ENCODE measurements at regions not wholly inside any gene's neighbourhood (a gene's known extent, or its start where the extent isn't known, plus 50 kb on each side); places are given as distances from the start of the nearest gene placed in this dataset.

DNA sequence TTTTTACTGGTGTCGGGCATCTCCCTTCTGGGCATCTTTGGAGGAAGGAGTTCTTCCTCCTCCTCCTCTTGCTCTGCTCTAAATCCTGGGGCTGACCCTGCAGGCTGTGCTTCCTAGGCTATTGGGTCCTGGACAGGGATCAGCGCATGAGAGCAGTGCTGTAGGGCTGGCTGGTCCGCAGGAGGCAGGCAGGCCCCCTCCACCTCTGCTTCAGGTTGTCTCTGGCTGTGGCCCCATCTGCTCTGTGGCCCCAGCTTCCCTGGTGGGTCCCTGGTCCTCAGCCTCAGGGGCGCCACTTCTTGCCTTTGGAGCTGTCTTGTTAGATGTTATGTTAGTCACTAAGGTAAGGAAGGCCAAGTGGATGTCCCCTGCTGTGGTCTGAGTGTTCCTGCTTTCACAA, 237.3 kb upstream of the PITRM1 start:
- DNase-seq (ENCODE audit: low spot score): no peak

DNA sequence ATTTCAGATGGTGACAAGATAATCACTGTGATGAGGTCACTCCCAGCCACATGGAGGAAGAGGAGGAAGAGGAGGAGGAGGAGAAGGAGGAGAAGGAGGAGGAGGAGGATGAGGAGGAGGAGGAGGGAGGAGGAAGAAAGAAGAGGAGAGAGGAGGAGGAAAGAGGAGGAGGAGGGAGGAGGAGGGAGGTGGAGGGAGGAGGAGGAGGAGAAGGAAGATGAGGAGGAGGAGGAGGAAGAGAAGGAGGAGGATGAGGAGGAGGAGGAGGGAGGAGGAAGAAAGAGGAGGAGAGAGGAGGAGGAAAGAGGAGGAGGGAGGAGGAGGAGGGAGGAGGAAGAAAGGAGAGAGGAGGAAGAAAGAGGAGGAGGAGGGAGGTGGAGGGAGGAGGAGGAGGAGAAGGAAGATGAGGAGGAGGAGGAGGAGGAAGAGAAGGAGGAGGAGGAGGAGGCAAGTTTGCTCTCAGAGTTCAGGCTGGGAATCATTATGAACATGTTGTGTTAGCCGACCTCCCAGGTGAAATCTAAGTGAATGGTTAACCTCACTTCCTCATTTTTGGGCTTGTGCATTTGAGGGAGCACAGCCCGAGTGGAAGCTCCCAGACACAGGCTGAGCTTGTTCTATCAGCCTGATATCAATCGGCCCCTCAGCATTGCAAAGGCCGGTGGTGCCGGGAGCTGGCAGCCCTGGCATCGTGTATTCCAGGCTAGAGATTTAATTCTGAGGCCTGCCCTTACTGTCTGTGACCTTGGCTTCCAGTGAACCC, 236.2 kb upstream of the PITRM1 start:
- DNase-seq (ENCODE audit: low spot score): no peak

DNA sequence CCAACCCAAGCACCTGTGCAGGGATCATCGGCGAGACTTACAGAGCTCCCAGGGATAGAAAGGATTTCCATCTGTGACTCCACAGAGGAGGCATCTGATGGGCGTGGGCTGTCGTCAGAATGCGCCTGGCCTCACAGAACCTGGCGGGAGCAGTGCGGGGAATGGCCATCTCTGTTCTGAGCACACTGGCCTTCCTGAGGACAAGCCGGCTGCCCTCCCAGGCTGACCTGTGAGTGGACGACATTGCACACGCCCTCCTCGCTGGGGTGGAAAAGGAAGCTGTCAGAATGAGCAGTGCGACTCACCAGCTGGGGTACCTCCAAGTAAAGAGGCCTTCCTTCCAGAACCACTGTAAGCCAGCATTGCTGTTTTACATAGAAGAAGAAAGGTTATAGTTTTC, 234.6 kb upstream of the PITRM1 start:
- no peak for DNase-seq (ENCODE audit: low spot score)

DNA sequence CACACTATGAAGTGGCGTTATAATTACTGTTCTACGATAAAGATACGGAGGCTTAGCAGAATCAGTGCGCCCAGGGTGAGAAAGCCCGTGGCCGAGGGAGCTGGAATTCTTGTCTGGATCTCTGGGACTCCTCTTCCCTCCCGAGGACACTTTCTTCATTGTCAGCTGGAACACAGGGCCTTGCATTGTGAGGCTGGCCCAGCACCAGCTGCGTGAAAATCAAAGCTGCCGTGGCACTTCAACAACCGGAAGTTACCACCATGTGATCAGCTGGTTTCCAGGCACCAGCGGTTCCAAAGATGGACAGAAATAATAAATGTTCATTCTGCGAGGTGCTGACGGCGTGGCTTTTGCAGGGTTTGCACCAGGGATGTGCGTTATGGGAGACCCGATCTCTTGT, 234.0 kb upstream of the PITRM1 start:
- no peak for DNase-seq (ENCODE audit: low spot score)

DNA sequence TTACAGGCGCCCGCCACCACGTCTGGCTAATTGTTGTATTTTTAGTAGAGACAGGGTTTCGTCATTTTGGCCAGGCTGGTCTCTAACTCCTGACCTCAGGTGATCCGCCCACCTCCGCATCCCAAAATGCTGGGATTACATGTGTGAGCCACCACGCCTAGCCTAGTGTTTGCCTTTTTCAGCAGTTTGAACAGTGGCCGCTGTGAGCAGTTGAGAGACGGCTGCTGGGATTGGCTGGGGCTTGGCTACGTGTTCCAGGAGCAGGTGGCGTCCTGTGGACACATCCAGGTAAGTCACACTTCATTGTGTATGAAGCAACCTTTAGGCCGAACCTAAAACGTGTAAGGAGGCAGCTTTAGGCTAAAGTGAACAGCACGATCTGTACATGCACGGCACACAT, 231.8 kb upstream of the PITRM1 start:
- no peak for DNase-seq (ENCODE audit: low spot score)

DNA sequence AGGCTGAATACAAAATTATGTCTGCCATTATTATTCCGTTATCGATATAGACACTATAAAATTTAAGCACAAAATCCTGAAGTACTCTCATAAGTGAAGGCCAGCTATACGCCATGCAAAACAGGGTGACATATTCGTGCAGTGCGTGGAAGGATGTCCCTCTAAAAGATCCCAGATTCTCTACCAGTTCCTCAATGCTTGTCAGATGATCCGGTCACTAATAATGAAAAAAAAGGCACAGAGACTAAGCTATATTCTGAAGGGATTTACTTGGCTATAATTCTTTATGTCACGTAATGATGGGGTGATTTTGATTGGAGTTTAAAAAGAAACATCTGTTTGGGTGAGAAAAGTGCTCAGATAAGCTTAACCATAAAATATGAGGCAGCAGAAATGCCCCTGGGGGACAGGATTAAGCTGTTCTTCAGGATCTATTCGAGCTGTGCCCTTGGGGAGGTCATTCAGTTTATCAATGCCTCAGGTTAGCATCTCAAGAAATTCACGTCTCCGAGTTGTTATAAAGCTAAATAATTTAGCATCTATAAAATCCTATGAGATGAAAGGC, 229.7 kb upstream of the PITRM1 start:
- DNase-seq (ENCODE audit: low spot score): no peak

DNA sequence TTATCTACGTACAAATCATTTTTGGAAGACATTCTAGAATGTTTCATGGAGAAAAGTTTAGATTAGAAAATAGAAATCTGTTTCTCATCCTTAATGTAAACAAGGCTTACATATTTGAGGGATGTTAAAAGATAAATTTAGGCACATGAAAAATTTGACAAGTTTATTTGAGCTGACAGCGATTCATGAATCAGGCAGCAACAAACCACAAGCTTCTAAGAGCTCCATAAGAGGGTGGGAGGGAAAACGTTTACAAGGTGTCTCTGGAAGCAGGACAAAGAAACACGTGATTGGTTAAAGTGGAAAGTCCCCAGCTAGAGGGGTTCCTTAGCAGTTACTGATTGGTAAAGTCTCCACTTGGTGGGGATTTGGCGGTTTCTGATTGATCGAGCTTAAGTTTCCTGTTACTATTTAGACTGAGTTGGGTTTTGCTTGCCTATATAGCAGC, 228.9 kb upstream of the PITRM1 start:
- DNase-seq (ENCODE audit: low spot score): peak; percentile 46

DNA sequence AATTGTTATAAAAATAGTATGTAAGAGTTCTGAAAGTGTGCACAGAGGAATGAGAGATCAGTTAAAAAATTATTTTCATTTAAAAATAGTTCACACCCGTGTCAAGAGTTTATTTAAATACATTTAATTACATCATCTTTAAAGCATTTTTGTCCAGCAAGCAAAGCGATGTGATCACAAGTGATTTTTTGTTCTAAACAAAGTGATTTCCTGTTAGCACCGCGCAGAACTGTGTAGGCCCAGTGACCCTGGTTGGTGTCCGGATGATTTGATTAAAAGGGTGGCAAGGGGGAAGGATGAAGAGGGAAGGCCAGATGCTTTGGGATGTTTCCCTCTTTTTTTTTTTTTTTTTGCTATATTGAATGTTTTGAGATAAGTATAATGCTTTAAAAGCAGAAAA, 227.8 kb upstream of the PITRM1 start:
- DNase-seq (ENCODE audit: low spot score): peak; percentile 51

DNA sequence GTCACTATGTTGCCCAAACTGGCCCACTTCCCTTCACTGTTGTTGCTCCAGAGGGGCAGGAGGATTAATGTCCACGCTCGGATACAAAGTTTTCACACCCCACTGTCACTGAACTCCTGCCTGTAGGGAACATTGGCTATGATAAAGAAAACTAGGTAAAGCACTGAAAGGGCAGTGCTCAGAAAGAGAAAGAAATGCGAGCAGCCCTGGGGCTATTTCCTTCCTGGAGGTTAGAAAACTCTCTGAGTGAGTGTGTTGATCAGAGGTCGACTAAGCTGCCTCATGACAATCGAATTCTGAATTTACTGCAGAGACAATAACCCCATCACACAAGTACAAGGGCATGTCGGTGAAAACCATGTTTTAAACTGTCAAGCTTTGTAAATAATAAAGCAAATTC, 227.2 kb upstream of the PITRM1 start:
- no peak for DNase-seq (ENCODE audit: low spot score)

DNA sequence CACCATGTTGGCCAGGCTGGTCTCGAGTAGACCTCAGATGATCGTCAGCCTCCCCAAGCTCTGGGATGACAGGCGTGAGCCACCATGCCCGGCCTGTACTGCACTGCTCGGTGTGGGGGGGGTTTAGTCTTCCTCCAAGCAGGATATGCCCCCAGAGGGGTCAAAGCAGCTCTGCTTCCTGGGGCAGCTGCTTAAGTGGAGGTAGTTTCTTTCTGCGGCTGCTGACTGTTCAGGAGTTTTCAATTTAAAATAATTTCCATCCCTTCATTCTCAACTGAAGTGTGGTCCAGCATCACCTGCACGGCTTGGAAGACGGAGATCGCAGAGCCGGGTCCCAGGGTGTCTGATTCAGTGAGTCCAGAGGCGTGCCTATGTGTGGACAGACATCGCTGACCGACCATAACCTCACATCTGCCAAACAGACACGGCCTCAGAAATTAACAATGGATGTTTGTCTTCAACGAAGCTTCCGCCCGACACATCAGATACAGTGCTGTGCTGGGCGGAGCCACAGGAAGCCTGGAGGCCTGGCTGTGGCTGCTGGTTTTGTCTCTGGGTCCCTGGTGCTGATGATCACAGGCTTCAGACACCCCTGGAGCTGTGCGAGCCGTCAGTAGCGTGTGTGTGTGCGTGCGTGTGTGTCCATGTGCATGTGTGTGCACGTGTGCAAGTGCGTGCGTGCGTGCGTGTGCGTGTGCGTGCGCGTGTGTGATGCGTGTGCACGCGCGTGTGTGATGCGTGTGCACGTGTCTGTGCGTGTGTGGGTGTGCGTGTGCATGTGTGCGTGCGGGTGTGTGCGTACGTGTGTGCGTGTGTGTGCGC, 226.5 kb upstream of the PITRM1 start:
- DNase-seq (ENCODE audit: low spot score): no peak

DNA sequence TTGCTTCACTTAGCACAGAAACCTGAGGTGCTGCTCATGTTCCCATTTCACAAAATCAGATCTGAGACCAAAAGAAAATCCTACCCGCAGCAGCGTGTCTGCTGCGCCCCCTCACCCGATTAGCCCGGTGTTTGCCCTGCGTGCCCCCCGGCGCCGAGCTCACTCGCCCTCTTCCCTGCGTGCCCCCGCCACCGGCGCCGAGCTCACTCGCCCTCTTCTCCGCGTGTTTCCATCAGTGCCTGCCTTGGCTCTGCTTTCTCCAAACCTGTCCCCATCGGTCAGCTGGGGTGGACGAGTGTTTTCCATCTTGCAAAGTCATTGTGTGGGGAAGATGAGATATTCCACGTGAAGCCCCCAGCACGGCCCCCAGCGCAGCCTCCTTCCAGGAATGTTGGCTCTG, 225.3 kb upstream of the PITRM1 start:
- no peak for DNase-seq (ENCODE audit: low spot score)

DNA sequence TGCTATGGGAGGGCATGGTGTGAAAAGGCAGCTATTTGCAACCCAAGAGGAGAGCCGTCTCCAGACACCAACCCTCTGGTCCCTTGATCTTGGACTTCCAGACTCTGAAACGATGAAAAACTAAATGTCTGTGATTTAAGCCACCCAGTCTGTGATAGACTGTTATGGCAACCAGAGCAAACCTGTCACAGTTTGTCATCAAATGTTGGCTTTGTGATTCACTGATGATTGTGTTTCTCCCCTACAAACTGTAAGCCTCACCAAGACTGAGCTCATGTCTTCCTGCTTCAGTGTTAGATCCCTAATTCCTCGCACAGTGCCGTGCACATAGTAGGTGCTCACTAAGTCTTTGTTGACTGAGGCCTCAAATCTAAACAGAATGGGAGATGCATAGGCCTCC, 224.6 kb upstream of the PITRM1 start:
- peak; percentile 61 for DNase-seq (ENCODE audit: low spot score)

DNA sequence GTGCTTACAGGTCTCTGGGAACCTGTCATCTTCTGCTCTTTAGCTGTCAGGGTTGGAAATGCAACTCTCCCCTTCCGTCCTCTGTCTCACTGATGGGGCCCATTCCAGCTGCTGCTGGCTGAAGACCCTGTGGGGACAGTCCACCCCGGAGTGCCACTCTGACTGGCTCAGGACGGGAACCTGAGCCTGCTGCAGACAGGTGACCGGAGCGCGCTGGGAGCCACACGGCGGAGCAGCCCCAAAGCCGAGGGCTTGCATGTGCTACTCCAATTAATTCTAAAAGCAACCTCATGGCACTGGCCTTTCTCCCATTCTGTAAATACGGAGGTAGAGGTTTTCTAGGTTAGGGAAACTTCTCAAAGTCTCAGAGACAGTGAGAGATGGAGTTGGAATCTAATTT, 223.5 kb upstream of the PITRM1 start:
- no peak for DNase-seq (ENCODE audit: low spot score)

DNA sequence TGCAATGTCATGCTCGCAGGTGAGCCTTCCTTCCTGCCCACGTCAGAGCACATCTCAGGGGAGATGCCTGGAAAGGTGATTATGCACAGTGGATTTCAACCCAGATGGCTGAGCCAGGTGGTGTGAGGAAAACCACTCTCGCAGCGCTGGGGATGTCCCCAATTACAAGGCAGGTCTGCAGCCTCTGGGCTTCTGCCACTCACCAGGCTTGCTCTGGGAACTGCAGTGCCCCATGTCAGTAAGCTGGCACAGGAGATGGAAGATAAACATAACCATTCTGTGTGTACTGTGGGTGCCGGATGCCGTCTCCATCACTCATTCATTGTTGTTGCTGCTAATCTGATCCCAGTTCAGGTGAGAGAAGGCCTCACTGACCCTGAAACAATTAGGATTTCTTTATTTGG, 222.9 kb upstream of the PITRM1 start:
- DNase-seq (ENCODE audit: low spot score): no peak

DNA sequence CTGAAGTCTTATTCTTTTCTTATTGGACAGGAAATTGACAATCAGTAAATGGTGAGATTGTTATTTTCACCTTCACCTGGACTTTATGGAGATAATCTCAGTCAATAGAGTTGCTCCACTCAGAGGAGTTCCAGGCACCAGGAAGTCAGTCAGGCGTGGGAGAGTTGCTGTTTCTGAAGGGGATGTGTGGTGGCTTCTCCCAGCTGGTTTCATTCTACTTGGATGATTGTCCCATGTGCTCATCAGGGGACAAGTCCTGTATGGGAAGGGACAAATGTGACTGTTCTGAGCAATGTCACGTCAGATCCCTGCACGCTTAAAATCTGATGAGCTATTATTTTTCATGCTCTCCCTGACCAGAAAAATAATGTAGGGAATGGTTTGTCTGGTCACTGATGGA, 222.5 kb upstream of the PITRM1 start:
- no peak for DNase-seq (ENCODE audit: low spot score)

DNA sequence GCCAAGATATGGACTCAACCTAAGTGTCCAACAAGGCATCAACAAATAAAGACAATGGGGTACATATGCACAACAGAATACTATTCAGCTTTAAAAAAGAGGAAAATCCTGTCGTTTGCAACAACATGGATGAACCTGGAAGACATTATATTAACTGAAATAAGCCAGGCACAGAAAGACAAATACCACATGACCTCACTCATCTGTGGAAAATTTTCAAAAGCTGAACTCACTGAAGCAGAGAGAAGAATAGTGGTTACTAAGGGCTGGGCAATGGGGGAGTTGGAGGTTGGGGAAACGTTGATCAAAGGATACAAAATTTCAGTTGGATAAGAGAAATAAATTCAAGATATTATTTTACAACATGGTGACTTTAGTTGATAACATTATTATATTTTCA, 221.4 kb upstream of the PITRM1 start:
- no peak for DNase-seq (ENCODE audit: low spot score)

DNA sequence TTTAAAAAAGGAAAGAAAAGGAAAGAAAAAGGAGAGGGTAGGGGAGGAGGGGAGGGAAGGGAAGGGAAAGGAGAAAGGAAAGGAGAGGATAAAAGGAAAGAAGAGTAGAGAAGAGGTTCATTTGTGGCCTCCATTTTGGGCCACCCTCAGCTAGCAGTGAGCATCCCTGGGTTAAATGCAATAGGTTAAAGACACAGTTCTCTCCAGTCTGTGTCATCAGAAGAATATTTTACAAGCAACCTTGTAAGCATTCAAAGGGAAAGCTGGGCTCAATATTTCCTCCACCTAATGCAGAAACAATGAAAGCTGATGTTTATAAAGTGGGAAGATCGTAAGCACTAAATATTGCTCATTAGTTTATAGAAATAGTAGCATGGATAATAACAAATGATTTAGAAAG, 219.1 kb upstream of the PITRM1 start:
- no peak for DNase-seq (ENCODE audit: low spot score)

DNA sequence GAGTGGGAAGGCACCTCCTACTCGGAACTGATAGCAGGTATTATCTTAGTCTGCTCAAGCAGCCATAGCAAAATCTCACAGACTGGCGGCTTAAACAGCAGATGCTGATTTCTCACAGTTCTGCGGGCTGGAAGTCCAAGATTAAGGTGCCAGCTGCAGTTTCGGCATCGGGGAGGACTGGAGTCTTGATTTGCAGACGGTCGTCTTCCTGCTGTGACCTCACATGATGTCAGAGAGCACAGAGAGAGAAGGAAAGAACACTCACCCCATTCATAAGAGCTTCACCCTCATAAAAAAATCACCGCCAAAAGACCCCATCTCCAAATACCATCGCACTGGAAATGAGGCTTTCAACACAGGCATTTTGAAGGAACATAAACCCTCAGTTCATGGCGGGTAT, 216.5 kb upstream of the PITRM1 start:
- no peak for DNase-seq (ENCODE audit: low spot score)

DNA sequence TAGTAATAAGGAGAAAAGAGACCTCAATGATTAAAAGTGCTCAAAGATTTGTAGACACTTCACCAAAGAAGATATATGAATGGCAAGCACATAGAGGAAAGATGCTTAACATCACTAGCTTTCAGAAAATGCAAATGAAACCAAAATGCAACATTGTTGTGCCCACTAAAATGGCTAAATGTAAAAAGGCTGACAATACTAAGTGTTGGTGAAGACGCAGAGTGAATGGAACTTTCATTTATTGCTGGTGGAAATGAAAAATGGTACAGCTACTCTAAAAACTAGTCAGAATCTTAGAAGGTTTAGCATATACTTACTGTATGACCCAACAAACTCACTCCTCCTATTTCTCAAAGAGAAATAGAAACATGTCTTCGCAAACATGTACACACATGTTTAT, 212.9 kb upstream of the PITRM1 start:
- DNase-seq (ENCODE audit: low spot score): no peak

DNA sequence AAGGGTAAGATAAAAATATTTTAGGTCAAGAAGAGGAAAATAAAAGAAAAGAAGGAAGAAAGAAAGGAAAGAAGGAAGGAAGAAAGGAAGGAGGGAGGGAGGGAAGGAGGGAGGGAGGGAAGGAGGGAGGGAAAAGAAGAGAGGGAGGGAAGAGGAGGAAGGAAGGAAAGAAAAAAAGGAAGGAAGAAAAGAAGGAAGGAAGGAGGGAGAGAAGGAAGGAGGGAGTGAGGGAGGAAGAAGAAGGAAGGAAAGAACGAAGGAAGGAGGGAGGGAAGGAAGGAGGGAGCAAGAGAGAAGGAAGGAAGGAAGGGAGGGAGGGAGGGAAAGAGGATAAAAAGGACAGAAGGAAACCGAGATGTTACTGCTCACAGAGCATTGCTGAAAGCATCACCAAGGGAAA, 209.5 kb upstream of the PITRM1 start:
- no peak for DNase-seq (ENCODE audit: low spot score)

DNA sequence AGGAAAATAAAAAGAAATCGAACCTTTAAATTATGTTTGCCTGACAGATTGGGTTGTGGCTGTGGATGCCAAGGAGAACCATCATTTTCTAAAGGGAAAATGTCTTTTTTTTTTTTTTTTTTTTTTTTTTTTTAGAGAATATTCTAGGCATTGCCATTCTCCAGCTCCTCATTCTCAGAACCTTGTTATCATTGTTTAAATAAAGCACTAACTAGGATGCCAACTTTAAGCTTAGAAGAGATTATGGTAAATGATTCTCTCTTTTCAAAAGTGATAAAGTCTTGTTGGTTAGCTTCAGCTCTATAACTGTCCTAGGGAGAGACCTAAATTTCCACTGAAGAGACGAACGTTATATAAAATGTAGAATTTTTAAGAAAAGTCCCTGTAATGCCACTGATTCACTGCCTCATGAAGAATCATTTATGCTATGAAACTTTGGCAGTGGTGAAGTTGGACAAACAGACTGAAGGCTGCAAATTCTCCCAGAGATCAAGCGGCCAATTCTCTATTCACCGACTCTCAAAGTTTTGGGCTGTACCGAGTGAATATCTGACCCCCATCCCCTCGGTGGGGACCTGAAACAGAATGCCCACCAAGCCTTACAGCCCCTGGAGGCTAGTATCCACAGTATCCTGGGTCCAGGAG, 207.9 kb upstream of the PITRM1 start:
- DNase-seq (ENCODE audit: low spot score): no peak

DNA sequence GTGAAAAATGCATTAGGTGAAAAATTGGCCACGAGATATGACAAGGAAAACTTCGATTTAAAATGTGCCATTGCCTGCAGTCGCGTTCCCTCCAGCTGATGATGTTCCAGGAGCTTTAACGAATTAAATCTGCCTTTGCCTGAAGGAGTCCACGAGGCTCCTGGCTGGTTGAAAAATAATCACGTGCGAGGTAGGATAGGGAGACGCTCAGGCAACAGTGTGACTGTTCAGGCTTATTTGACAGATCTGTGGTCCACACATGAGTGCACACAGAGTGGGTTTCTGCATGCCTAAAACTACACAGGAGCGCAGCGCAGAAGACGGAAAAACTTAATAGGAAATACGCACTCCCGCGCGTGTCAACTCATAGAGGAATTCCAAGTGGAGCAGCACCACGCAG, 204.0 kb upstream of the PITRM1 start:
- no peak for DNase-seq (ENCODE audit: low spot score)

DNA sequence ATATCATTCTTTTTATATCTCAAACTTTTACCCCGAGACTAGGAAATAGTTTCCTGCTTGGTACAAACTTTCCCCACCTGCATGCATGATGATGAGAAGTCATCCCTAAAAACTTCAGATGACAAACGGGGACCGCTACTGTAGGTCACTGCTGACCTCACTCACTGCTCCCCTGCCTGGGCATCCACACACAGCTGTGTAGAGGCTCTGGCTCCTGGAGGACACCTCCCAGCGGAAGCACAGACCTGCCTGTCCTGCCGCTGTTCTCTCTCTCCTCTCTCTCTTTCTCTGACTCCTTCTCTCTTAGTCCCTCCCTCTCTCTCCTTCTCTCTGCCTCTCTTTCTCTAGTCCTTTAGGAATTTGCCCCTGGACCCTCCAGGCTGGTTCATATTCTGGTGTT, 202.9 kb upstream of the PITRM1 start:
- DNase-seq (ENCODE audit: low spot score): no peak

Data from AG08396 (cell line).